HG02588 (cell line): ENCODE measurements at regions not wholly inside any gene's neighbourhood (a gene's known extent, or its start where the extent isn't known, plus 50 kb on each side); places are given as distances from the start of the nearest gene placed in this dataset.
"Not testable (repeated sequence)": the region's sequence is repeated elsewhere in the genome, so short reads cannot be mapped to it uniquely, and the experiment has no call there.

Experiments
- ATAC-seq: cut with Tn5 transposase; IDR thresholded peaks from one replicate; pipeline ENCODE4 v1.9.1; 2021; ENCODE audit warnings: mild to moderate bottlenecking, moderate library complexity; ENCODE audit not compliant: unreplicated experiment

- ATAC-seq, result no peak
Measured at GRCh38 chr15:38002883-38003477, 68.5 kb downstream of the TMCO5A start.

GRCh38 chr15:38004218-38004861 lies 69.9 kb downstream of the TMCO5A start:
- ATAC-seq, result no peak

- ATAC-seq, result no peak
Measured at GRCh38 chr15:38005953-38006808, 71.7 kb downstream of the TMCO5A start.

DNA sequence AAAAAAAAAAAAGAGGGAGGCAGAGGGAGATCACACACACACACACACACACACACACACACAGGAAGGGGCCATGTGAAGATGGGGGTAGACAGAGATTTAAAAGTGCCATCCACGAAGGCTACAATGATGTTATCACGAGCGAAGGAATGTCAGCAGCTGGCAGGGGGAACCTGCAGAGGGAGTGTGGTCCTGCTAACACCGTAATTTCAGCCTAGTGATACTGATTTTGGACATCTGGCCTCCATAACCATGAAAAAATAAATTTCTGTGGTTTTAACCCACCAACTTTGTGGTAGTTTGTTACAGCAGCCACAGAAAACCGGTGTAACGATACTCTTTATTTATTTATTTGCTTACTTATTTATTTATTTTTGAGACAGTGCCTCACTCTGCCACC lies 76.0 kb downstream of the TMCO5A start:
- no peak for ATAC-seq

DNA sequence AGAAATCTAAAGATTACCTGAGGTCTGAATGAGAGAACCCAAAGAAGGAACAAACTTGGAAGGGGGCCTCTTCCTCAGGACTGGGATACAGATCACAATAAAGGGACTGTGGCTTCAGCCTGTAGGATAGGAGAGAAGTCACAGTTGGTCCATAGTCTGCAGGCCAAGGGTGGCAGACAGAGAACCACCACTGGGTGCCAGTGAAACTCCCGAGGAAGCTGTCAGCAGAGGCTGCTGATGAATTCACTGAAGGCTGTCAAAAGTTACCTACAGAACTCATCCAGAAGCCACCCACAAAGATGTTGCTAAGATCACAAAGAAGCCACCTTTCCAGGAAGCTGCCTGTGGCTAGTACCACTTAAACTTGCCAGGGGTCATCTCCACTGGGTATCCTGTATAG lies 78.5 kb downstream of the TMCO5A start:
- no peak for ATAC-seq

- no peak for ATAC-seq
Measured at GRCh38 chr15:38017721-38018120, 83.3 kb downstream of the TMCO5A start.

GRCh38 chr15:38019066-38019465 lies 84.6 kb downstream of the TMCO5A start:
- no peak for ATAC-seq

DNA sequence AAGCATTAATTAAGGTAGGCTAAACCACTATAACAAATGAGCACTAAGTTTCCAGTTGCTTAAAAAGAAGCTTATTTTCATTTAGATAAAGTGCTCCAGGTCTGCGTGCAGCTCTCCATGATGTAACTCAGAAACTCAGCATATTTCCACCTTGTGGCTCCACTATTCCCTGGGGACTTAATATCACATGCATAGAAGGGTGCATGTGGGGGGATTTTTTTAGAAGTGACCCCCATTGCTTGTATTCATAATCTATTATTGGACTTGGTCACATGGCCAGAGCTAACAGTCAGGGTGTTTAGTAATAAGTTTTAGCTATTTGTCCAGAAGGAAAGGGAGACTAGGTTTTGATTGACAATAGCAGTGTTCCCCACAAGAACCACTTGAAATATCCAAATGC lies 86.8 kb downstream of the TMCO5A start:
- ATAC-seq, result peak; percentile 55

- ATAC-seq, result no peak
Measured at GRCh38 chr15:38024293-38025091, 90.1 kb downstream of the TMCO5A start.

DNA sequence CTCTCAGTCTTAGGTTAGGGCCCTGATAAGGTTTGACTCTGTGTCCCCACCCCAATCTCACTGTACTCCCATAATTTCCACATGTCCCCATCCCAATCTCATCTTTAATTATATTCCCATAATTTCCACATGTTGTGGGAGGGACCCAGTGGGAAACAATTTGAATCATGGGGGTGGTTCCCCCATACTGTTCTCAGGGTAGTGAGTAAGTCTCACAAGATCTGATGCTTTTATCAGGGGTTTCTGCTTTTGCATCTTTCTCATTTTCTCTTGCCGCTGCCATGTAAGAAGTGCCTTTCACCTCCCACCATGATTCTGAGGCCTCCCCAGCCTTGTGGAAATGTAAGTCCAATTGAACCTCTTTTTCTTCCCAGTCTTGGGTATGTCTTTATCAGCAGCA lies 91.2 kb downstream of the TMCO5A start:
- ATAC-seq, result not testable (repeated sequence)

- no peak for ATAC-seq
Measured at GRCh38 chr15:38028869-38029268, 94.4 kb downstream of the TMCO5A start.

- no peak for ATAC-seq
Measured at GRCh38 chr15:38029736-38030135, 95.3 kb downstream of the TMCO5A start.

- ATAC-seq, result no peak
Measured at GRCh38 chr15:38030609-38031008, 96.2 kb downstream of the TMCO5A start.

- ATAC-seq, result no peak
Measured at GRCh38 chr15:38035701-38036100, 101.3 kb downstream of the TMCO5A start.

DNA sequence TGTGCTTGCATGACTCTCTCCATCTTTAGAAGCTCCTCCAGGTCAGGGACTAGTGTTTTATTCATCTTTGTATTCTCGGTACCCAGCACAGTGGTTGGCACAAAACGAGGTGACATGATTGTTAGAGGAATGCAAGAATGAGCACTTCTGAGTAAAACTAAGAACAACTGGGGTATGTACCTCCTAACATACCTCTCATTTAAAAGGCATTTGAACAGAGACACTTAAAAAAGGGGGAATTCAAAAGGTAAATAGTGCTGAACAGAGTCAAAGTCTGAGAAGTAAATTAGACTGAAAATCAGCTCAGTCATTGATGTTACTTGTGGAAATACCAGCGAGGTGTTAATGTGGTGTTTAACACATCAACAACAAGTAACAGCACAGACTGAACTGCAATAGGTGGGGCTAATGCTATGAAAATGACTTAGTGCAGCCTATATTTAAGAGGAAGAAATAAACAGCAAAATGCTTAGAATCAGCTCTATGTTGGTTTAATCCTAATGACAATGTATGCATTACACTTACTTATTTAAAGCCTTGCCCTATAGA lies 102.4 kb downstream of the TMCO5A start:
- no peak for ATAC-seq

- ATAC-seq, result no peak
Measured at GRCh38 chr15:38038659-38039442, 104.4 kb downstream of the TMCO5A start.

- no peak for ATAC-seq
Measured at GRCh38 chr15:38040615-38041014, 106.2 kb downstream of the TMCO5A start.

DNA sequence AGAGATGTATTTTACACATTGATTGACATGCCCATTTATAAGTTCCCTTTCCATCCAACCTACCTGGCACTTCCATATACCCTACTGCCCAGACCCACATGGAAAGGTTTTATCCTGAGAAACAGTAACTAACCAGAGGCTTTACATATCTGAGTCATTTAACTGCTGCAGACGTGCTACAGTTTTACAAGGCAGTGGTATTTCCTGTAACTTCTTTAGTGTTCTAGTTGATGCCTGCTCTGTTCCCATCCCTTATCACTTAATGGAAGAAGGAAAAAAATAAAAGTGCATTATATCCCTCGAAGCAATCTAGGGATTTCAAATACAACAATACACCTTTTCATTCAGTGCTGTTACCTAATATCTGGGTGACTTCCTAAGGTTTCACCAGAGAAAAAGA lies 107.1 kb downstream of the TMCO5A start:
- no peak for ATAC-seq

- ATAC-seq, result no peak
Measured at GRCh38 chr15:38042211-38042610, 107.8 kb downstream of the TMCO5A start.
